ENCODE measurements at regions not wholly inside any gene's neighbourhood (a gene's known extent, or its start where the extent isn't known, plus 50 kb on each side); places are given as distances from the start of the nearest gene placed in this dataset.
"Not testable (repeated sequence)": the region's sequence is repeated elsewhere in the genome, so short reads cannot be mapped to it uniquely, and the experiment has no call there.

- no peak for DNase-seq
These were observed 68.4 kb upstream of the SSBP3 start for GRCh38 chr1:54474310-54475251.

- no peak for DNase-seq
These were observed 65.4 kb upstream of the SSBP3 start for GRCh38 chr1:54471588-54471987.

GRCh38 chr1:54469444-54469843 lies 63.2 kb upstream of the SSBP3 start:
- DNase-seq, result not testable (repeated sequence)

GRCh38 chr1:54468288-54469084 lies 62.3 kb upstream of the SSBP3 start:
- not testable (repeated sequence) for DNase-seq

- no peak for DNase-seq
These were observed 59.2 kb upstream of the SSBP3 start for GRCh38 chr1:54465351-54465811.

GRCh38 chr1:54464477-54465146 lies 58.4 kb upstream of the SSBP3 start:
- DNase-seq, result peak; percentile 69

- peak; percentile 53 for DNase-seq
These were observed 57.9 kb upstream of the SSBP3 start for GRCh38 chr1:54464031-54464476.

- no peak for DNase-seq
These were observed 57.3 kb upstream of the SSBP3 start for GRCh38 chr1:54463259-54464030.

GRCh38 chr1:54462597-54463258 lies 56.5 kb upstream of the SSBP3 start:
- no peak for DNase-seq

GRCh38 chr1:54461731-54462596 lies 55.8 kb upstream of the SSBP3 start:
- no peak for DNase-seq

GRCh38 chr1:54460861-54461387 lies 54.7 kb upstream of the SSBP3 start:
- no peak for DNase-seq

- DNase-seq, result no peak
These were observed 54.2 kb upstream of the SSBP3 start for GRCh38 chr1:54460351-54460750.

- no peak for DNase-seq
These were observed 53.6 kb upstream of the SSBP3 start for GRCh38 chr1:54459726-54460191.

- no peak for DNase-seq
These were observed 52.9 kb upstream of the SSBP3 start for GRCh38 chr1:54459140-54459539.

- no peak for DNase-seq
These were observed 50.8 kb upstream of the SSBP3 start for GRCh38 chr1:54456921-54457529.

GRCh38 chr1:54456361-54456760 lies 50.2 kb upstream of the SSBP3 start:
- no peak for DNase-seq
